HK-2 (cell line): ENCODE measurements at regions not wholly inside any gene's neighbourhood (a gene's known extent, or its start where the extent isn't known, plus 50 kb on each side); places are given as distances from the start of the nearest gene placed in this dataset.
"Not testable (repeated sequence)": the region's sequence is repeated elsewhere in the genome, so short reads cannot be mapped to it uniquely, and the experiment has no call there.

ENCODE experiments used
- DNase-seq: peaks from one replicate; pipeline ENCODE4 v3.0.0-alpha.2; 2018; ENCODE audit not compliant: unreplicated experiment

GRCh38 chr11:25319127-25319526 lies 822.3 kb downstream of the LUZP2 start:
- no peak for DNase-seq

DNA sequence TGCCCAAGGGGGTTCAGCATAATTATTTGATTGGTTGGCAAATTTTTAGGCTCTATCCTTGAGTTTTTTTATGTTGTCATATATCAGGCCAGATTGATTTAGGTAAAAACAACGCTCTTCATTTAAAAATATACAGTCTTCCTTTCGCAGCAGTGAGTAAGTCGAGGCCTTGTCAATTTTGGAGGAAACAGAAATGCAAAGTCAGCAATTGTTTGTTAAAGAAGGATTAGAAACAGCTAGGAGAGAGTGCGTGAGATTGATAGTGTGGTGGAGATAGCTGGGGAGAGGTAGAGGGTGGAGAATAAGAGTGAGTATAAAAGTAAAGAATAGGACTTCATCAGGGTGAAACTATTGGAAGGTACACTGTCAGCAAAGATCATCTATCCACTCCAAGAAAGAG lies 830.8 kb downstream of the LUZP2 start:
- no peak for DNase-seq

- DNase-seq: no peak
Observed at GRCh38 chr11:25339281-25339680, 842.4 kb downstream of the LUZP2 start.

GRCh38 chr11:25349537-25349936 lies 852.7 kb downstream of the LUZP2 start:
- DNase-seq: no peak

DNA sequence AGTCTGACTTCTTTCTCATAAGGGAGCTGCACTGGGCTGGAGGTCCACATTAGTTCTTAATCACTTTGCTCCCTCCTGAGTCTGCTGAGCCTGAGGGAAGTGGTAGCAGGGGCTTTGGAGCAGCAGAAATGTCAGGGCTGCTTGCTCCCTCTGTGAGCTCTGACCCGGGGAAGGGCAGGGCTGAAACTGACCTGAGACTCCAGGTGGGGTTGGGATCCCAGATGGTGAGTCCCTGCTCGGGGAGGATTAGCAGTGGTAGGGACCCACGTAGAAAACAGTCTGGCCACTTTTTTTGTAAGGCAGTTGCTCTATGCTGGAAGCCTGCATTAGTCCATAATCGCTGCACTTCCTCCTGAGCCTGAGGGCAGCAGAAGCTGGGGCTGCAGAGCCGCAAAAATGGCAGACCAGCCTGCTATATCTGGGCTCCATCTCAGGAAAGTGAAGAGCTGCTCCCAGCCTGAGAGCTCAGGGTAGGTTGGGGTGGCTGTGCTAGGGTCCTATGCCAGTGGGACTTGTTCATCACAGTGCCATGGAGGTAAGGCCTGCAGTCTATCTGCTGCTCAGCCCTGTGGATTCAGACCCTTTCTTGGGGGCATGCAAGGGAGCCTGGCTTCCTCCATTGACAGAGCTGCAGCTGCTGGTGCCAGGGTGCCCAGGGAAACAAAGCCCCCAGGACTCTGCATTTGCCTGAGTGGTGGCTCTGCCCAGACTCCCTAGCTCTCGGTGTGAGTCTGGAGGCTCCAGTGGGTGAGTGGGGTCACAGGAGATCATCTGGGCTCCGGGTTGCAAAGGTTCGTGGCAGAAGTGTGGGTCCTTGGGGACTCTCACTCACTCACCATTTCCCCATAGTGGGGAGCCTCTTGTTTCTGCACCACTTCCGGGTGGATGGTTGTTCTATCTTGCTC lies 854.3 kb downstream of the LUZP2 start:
- no peak for DNase-seq

DNA sequence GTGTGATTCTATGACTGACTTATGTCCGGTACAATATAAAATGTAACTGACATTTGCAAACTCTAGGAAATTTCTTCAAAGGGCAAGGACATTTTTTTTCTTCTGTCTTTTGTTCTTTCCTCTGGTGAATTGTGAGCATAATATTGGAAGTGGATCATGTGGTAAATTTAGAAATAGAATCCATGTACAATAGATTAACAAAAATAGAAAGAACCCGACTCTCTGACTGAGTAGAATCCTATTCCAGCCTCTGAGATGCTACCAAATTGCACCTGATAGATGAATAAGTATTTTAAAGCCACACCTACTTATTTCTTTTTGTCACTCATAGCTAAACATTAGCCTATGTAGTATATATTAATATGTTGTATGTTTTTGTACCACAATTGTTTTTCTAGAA lies 860.3 kb downstream of the LUZP2 start:
- no peak for DNase-seq

DNA sequence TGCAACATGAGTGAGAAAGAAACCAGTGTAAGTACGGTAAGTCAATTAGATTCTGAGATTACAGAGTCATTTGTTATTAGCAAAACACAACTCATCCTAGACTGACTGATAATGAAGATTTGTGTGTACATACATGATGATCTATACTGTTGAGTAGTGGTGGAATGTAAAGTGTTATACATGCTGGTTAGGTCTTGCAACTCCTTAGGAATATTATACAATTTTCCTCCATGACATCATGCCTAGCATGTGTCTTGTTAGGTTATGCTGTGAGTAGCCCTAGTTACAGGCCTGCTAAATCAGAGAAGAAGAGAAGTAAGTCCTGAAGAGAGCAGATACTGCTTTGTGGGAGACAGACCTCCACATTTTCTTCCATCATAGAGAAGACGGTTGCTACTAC lies 880.6 kb downstream of the LUZP2 start:
- no peak for DNase-seq

GRCh38 chr11:25396847-25397246 lies 900.0 kb downstream of the LUZP2 start:
- no peak for DNase-seq

DNA sequence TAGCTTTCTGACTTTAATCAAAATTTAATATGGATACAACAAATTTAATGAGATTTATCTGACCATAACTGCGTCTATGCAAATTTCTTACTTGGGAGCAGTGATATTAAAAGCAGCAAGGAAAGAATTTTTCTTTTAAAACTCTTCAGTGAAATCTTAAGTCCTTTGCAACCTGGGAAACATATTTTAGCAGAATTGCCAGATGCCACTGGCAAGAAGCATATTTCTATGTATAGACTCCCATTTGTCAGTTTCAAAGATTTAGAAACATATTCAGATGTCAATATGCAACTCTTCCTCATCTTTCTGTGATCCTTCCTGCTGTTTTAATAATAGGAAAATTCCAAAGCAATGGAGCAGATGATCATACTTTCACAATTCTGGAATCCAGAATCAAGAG lies 911.3 kb downstream of the LUZP2 start:
- no peak for DNase-seq

DNA sequence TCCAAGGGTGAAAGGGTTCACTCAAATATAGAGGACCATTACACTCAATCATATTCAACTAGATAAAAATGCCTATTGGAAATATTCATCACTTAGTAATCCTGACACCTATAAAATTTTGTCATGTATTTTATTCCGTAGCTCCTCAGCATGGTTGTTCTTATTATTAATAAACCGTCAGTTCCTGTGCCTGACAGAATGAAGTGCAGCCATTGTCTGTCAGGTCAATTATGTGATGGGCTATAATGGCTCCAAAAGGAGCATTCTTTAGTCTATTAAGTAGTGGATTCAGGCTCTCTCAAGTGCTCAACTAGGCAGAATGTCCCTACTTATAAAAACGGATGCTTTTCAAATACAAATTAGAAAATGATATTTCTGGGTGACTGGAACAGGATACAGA lies 916.1 kb upstream of the ANO3 start:
- DNase-seq: no peak

DNA sequence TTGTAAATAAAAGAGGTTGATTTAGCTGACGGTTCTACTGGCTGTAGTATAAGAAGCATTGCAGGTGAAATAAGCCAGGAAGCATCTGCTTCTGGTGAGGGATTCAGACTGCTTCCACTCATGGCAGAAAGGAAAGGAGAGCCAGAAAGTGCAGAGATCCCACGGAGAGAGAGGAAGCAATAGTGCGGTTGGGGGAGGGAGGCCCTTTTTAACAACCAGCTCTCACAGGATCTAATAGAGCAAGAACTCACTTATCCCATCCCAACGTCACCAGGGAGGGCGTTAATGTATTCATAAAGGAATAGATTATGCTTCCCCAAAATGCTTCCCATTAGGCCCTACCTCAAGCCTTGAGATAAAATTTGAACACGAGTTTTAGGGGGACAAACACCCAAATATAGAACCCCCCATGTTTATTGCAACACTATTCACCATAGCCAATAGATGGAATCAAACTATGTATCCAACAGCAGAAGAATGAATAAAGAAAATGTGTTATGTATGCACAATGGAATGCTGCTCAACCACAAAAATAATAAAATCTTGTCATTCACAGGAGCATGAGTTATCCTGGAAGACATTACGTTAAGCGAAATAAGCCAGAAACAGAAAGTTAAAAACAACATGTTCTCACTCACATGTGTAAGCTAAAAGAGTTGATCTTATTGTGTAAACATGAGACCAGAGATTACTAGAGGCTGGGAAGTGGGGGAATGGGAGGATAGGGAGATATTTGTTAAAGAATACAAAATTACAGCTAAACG lies 908.3 kb upstream of the ANO3 start:
- no peak for DNase-seq

DNA sequence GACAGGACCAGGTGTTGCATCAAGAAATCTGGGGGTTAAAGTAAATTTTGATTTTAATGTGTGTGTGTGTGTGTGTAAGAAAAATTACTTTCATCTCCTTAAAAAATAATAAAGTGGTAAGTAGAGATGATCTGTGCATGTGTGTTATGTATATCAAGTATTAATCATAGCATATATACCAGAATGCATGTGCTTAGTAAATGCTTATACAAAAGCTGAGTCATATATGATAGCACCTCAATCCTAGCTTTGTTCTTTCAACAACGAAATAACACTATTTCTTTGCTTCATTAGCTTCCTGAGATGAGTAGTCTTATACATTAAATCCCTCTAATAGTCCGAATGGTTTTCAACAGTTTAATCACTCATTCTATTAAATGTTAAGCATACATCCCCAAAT lies 899.6 kb upstream of the ANO3 start:
- DNase-seq: no peak

DNA sequence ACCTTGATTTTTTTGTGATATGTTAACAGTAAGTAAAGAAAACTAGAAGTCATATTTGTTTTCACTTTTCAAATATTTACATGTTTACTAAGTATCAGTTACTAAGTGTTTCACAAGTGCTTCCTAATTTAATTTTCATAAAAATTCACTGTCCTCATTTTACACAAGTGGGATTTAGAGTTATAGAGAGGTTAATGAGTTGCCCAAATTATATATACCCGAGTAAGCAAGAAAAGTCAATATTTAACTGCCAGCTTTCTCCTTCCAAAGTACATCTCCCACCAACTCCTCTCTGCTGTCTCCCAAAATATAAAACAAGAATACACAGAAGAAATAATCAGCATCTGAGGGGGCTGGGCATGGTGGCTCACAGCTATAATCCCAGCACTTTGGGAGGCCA lies 896.7 kb upstream of the ANO3 start:
- no peak for DNase-seq

DNA sequence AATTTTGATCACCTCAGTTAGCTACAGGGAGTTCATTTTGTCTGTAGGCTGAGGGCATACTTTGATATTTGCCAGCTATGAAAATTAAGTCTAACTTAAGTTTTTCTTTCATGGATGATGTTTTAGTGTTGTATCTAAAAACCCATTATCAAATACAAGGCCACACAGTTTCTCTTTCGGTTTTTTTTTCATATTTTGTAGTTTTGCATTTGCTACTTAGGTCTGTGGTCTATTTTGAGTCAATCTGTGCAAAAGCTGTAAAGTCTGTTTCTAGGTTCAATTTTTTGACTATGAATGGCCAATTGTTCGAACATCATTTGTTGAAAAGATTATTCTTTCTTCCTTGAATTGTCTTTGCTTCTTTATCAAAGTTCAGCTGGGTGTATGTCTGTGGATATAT lies 895.6 kb upstream of the ANO3 start:
- DNase-seq: no peak

DNA sequence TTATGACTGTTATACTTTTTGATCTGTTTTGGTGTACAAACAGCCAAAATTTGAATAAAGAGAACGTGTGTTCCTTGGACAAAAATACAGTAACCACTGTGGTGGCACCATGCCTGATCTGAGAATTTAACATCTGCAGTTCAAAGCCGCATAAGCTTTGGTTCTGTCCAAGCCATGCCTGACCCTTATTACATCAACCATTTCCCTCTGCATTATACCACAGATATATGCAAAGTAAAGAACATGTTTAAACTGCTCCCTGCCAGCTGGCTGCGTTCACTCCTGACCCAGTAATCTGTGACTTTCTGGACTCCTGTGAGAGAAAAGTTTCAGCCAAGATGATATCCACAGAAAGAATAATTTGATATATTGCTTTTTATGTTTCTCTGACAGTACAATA lies 890.5 kb upstream of the ANO3 start:
- no peak for DNase-seq

GRCh38 chr11:25449091-25449490 lies 882.8 kb upstream of the ANO3 start:
- DNase-seq: no peak

DNA sequence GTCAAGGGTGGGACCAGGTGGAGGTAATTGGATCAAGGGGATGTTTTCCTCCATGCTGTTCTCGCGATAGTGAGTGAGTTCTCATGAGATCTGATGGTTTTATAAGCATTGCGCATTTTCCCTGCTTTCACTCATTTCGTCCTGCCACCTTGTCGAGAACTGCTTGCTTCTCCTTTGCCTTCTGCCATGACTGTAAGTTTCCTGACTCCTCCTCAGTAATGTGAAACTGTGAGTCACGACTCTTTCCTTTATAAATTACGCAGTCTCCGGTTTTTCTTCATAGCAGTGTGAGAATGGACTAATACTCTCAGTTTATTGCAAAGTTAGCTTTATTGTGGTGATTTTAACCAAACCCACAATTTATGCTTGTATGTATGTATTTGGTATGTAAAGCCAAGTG lies 878.5 kb upstream of the ANO3 start:
- DNase-seq: no peak

DNA sequence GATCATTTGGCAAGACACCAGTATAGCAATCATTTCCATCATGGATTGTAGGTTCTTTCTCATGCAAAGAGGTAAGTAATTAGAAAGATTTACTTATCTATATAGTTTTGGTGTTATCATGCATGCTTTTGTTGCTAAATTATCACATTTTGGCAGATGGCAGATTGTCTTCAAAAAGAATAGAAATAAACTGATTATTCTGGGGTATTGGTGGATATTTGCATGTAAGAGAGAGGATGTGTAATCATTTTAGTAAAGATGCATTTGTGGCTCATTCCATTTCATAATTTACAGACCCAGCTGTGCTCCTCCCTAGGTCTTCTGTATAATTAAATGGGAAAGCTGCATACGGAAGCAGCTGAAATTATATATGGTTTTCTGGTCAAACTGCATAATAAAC lies 875.7 kb upstream of the ANO3 start:
- no peak for DNase-seq

DNA sequence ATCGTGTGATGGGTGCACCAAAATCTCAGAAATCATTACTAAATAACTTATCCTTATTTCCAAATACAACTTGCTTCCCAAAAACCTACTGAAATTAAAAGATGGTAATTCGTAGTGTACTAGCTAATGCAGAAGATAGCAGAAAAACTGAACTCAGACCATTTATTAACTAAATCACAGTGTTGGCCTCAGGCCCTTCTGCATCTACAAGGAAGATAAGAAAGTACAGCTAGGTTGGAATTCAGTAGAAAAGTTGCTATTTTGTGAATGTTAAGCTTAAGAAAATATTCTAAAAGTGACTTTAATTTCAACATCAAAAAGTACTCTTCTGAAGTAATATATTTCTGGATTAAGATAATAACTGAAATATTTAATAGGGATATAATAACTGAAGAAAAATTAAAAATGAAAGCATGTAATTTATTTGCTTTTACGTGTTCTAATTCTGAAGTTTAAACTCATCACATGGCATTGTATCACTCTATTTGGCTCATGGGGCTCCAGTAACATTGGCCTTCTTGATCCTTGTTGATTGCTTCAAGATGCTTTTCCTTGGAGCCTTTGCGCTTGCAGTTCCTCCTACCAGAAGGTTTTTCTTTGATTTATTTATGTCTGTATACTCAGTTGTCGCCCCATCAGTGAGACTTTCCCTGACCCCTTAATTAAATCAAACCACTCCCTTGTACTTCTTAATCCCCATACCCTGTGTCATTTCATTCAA lies 847.9 kb upstream of the ANO3 start:
- no peak for DNase-seq

DNA sequence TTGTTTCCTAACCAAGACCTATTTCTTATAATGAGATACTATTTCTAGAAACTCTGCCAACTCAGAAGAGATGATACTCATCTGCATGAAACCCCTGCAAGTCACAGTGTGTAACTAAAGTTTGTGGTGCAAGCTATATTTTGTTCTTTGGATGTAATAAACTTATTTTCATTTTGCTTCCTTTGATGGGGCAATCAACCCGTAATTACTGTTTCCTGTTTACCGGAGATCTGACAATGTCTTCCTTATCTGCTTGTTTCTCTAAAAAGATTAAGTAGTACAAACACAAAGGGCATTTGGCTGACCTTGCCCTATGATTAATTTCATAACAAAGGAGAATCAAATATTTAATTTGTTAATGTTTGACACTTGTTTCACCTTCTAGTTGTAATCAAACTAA lies 846.6 kb upstream of the ANO3 start:
- DNase-seq: no peak

GRCh38 chr11:25486338-25486737 lies 845.6 kb upstream of the ANO3 start:
- not testable (repeated sequence) for DNase-seq

- DNase-seq: not testable (repeated sequence)
Observed at GRCh38 chr11:25488176-25488575, 843.8 kb upstream of the ANO3 start.

DNA sequence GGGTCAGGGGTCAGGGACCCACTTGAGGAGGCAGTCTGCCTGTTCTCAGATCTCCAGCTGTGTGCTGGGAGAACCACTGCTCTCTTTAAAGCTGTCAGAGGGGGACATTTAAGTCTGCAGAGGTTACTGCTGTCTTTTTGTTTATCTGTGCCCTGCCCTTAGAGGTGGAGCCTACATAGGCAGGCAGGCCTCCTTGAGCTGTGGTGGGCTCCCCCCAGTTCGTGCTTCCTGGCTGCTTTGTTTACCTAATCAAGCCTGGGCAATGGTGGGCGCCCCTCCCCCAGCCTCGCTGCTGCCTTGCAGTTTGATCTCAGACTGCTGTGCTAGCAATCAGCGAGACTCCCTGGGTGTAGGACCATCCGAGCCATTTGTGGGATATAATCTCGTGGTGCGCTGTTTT lies 830.5 kb upstream of the ANO3 start:
- not testable (repeated sequence) for DNase-seq
